Germinal center (tissue), 1 donor: ENCODE measurements at regions not wholly inside any gene's neighbourhood (a gene's known extent, or its start where the extent isn't known, plus 50 kb on each side); places are given as distances from the start of the nearest gene placed in this dataset.

Experiments
- DNase-seq: peaks from one replicate; pipeline ENCODE4 v3.0.0; 2012; ENCODE audit warnings: mixed read lengths, low spot score

DNA sequence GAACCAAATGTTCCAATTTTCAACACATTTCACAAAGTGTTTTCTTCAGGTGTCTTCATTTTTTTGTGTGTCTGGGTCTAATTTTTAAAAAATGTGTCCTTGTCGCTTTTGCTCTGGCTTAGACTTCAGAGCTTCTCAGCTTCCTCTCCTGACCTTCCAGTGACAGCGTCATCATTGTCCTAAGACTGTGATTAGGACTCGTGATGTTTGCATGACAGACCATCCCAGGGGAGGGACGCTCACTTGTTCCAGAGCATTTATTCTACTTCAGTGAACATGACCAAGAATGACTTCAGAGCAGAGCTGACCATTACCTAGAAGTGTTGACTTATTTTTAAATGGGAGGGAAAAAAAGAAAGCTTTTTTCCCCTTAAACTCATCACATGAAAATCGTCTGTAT is 591.9 kb downstream of the IRS1 start:
- no peak for DNase-seq

DNA sequence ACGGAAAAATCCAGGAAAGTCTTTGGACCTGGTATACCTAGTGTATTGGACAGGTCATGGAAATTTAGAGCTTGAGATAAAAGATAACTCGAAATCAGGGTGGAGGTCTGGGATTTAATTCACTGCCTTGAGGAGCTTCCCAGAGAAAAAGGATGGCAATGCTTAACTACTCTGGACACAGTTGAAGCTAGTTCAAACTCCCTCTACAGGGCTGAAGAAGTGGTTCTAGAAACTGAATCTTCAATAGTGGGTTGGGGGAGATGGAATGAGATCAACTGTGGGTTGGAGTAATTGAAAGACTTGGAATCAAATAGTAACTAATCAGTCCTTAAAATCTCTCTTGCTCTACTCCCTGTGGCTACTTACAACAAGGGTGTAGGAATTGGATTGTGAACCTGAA is 600.1 kb downstream of the IRS1 start:
- no peak for DNase-seq

DNA sequence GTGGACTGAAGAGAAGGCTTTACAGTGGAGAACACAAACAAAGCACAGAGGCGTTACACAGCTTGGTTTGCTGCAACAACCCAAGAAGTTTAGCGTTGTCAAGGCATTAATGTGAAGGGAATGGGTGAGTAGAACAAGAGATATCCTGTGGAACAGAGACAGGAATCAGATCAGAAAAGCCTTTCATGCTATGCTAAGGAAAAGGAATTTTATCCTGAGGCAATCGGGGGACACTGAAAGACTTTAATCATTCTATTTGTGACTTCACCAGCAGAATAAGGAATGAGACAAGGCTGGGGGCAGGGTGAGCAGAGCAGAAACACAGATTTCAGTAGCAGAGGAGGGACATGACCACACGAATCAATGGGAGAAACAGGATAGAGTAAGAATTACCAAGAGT is 600.7 kb downstream of the IRS1 start:
- DNase-seq: no peak

DNA sequence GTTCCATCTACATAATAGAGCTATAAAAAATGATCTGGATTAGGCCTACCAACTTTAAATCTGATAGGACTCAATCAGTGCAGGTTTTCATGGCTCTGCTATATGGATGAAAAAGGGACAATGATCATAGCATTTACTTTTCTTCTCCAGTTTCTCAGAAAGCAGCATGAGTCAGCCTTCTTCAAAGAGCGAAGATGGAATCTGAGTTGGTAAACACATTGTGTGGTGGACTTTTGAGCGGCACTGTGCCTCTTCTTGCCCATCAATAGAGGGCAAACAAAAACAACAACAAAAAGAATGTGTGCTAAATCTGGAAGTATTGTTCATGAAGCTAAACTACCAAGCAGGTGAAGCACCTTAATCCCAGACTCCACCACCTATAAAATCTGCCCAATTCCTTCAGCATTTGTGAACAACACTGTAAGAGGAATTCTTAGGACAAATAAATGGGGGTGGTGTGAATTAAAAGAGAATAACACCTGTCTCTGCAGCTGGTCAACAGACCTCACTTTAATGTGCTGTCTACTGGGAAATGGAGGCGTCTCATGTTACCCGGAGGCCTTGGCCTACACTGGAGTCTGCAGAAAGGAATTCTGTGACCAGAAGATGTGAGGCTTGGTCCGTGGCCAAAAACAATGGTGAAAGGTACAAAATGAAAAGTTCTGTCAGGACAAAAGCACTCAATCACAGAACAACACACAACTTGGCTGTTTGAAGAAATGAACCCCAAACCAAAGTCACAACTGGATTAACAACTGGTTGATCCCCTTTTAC is 609.0 kb downstream of the IRS1 start:
- DNase-seq: no peak

DNA sequence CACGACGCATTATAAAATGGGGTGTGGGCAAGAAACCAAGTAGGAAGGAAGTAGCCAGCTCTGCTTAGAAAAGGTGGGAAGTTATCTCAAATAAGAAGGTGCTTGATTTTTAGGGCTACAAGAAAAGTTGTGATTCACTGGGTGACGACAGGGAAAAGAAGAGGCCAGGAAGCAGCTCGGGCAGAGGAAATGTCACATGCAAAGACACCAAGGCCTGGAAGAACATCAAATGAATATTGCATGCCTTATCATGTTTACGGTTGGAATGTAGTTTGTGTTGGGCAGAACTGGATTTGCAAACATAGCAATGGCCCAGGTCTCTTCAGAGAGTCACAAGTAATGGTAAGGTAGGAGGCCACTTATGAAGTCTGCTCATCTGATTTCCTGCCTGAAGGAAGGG is 610.6 kb downstream of the IRS1 start:
- no peak for DNase-seq

DNA sequence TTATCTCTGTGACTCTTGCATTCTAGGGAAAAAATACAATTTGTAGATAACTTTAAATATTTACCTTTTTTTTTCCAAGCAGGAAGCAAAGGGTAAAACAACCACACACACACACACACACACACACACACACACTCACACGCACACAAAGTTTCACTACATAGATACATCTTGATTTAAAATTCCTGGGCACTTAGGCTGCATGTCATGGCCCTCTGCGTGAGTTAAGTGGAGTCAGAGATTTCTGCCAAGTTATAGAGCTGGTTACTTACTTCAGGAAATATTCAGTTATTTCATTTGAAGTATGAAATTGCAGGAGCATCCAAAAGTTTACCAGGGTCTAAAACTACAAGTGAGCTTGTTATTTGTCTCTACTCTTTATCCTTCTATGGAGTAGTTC is 612.0 kb downstream of the IRS1 start:
- DNase-seq: no peak

DNA sequence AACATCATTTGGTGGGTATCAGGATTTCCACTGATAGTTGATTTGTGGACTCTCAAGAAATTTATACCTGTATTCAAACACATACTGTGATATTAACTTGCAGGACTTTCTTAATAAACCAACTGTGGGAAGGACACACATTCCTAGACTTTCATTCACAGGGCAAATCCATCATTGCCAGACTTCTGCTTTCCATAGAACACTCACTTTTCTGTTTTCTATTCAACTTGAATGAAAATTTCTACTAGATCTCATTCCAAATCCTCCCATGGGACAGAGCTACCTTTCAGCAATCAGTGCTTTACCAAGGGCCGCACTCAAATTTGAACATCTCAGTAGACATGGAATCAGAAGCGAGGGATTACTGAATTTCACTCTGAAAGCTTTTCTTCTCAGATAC is 612.5 kb downstream of the IRS1 start:
- DNase-seq: no peak

DNA sequence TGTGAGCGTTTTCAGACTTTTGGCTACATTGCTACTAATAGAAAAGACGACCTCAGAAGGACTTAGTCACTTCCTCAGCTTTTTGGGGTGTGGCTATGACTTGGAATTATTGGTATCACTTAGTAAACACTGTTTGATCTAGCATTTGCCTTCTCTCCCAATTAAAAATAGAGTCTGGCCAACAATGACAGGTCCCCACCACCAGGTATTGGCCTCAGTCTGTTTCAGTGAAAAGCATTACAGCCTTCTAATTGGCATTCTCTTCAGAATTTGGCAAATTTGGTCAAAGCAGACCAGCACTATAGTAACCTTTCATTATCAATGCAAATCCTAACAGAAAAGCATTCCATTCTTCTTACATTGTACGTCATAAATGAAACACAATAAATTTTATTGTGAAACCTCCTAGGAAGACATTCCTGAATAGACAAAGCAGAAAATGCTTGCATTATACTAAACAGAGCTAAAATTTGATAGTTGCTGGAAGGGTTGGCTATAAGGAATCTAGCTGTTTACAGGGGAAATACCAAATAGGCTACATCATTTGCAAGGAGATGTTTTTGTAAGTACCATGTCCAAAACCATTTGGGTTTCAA is 613.9 kb downstream of the IRS1 start:
- DNase-seq: no peak

DNA sequence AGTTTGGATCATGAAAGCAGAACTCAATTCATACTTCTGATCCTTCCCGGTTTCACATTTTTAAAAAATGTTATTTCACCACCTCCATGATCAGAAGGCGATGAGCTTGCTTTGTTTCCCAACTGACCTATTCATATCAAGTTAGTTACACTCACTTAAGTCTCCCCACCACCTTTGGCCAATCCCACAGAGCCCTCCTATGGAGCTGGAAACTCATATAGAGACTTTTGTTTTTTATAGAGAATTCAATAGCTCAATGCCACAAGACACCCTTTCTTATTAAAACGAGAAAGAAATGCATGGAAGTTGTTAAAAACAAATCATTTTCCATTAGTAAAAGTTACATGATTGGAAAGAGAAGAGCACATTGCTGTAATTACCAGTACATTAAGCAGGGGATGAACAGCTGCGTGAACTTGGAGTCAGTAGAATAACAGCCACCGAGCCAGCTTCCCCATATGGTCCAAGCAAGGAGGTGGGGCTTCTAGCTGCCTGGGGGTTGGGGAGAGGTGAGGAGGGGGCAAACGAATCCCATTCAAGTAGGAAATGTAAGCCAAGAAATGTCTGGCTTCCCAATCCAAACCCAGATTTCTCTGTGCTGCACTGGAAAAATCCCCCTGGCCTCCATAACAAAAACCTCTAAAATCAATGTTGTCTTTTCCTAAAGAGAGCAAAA is 614.5 kb downstream of the IRS1 start:
- no peak for DNase-seq

DNA sequence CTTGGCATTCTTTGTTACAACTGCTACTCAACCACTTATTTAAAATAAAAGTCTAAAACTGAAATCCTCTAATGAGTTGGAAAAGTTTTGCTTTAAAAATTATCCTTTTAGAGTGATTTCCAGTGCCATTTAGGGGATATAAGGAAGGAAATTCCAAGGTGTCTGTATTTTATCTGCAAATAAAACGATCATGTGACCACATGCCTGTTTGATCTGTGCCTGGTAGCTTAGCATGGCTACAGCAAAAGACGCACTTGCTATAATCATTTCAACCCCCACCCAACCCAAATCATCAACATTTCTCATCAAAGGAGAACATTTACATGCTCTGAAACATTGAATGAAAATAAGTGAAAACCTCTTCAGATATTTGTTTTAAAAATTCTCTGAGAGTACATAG is 615.1 kb downstream of the IRS1 start:
- DNase-seq: no peak

DNA sequence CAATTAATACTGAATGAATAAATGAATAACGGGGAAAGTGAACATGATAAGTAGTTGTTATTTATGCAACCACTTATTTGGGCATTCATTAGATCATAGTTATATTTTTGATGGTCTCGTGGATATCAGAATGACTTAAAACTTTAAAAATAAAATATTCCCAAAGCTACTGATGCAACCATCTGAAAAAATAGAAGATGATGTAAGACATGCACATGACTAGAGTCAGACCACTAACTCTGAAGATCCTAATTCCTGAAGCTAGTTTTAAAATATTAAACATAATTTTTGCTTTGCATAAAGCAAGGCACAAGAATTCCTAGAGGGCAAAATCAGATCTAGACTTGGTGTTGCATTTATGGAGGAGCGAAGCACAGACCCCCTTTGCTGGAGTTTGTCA is 616.1 kb downstream of the IRS1 start:
- DNase-seq: no peak

DNA sequence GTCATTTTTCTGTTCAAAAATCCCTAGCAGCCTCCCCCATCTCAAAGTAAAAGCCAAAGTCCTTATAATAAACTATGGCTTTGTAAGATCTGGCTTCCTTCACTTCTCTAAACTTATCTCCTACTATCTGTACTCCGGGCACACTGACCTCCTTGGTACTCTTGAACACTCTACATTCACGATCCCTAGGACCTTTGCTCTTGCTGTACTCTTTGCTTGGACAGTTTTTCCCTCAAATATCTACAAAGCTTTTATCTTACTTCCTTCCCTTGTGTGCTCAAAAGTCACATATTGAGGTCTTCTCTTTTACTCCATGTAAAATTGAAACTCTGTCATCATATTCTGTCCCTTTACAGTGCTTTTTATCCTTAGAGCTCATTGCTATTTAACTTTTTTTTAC is 616.6 kb downstream of the IRS1 start:
- no peak for DNase-seq

DNA sequence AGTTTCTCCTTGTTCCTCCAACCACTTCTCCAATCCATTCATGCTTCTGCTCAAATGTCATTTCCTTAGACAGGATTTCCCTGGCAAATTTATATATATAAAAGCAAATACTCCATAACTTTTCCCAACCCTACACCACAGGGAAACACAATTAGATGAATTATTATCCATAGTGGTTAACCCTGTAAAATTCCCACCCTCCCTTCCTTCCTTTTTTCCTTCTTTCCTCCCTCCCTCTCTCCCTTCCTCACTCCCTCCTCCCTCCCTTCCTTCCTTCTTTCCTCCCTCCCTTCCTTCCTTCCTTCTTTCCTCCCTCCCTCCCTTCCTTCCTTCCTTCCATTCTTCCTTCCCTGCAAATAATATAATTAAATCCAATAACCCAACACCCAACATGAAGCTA is 617.7 kb downstream of the IRS1 start:
- no peak for DNase-seq

DNA sequence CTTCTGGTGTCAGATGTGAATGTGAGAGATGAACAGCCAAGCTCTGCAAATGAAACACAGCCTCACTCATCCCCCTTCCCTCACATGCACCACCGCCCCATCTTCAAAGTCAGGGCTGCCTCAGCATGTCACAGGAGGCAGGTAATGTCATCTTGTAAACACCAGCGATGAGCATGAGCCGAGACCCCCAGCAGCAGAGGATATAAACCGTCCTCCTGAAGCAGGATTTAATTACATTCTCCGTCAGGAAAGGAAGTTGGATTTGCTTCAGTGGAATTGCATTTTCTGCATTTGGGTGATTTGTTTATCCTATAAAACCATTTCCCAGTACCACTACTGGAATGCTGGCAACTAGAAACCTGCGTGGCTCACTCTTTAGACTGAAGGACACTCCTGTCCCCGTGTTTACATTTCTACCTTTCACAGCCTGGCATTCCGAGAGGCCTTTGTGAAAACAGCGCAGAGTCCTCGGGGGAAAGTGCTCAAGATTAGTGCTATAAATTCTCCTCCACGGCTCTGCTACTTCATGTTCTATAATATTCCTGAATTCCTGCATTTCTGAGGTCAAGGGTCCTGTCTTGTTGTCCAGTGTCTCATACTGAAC is 619.2 kb downstream of the IRS1 start:
- no peak for DNase-seq

DNA sequence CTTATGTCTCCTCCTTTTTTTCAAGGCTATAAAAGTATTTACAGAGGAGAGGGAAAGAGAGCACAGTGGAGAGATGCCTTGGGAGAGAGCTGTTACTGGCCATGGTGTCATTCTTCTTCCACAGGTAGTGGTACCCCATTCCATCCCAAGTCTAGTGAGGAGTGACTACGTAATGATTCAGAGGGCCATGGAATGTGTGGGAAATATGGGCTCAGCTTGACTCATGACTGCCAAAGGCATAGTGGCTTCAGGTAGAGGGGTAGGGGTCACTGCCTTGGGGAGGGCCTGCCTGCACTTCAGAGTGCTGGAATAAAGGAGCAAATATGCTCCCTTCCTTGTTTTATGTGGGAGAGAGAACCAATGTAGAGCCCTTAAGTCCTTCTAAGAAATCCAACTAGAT is 620.6 kb downstream of the IRS1 start:
- DNase-seq: no peak

DNA sequence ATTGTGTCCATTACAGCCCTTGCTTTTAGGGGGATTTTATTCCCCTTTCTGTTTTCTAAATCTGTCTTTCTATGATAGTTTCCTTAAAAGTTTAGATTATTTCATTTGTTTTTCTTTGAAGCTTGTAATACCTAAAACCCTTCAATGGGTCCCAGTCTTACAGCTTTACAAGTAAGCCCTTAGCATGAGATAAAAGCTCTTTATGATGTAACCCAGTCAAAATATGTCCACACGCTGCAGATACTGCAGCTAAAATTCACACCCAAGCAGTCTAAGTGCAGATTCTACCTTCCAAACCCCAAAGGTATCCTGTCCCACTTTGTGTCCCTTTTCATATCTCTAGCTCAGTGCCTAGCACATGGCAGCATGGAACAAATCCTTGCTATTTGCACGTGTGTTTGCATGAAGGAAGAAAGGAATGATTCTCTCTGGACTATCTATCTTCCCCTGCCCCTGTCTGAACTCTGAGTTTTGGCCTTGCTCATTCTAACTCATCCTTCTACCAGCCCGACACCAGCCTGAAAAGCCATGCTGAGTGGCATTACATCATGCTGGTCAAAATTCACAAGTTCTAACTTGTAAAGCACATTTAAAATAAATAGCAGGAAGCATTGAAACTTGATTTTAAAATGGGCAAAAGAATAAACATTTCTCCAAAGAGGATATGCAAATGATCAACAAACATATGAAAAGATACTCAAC is 623.2 kb downstream of the IRS1 start:
- DNase-seq: no peak

DNA sequence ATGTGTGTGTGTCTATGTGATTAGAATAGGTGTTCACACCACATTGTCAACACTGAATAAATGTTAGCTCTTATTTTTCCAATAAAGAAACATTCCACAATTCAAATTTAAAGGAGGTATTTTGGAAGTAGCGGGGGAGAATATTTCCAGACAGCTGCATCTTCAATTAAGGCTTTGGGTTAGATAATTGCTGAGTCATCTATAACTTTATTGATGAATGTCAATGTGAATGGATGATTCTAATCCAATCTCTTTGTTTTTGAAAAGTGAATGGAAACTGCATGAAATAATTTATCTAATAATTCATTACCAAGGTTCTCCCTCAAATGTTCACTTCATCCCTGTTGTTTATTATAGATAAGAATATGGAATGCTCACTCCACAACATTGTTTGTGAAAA is 625.2 kb downstream of the IRS1 start:
- DNase-seq: no peak

DNA sequence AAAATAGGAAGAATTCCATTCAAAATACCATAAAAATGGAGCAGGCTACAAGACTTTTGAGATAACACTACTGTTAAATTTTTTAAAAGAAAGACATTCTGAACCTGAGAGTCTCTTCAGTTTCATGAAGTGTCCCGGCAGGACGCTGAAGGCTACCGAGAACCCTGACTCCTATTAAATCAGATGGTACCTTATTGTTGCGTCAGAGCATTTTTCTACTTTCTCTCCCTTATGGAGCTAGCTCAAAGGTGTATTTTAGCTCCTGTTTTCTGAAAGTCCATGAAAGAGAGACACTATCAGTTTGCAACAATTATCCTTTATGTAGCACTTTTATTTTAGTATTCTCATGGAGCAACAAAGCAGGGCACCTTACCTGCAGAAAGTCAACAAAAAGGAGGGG is 626.7 kb downstream of the IRS1 start:
- no peak for DNase-seq

DNA sequence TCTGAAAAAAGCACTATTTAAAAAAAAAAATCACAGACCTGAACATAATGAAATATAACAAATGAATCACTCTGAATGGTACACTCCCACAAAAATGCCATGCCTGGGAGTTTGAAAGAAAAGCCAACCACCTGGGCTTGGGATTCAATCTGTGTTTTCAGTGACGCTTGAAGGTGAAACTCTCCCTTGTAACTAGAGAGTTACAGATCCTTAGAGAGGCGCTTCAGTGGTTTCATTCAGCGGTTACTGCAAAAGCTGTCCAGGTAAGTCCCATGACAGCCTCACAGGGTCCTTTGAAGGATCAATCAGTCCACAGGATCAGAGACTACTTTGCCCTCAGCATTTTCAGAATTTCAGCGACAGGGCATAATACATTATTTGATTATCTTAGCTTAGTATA is 627.3 kb downstream of the IRS1 start:
- no peak for DNase-seq

DNA sequence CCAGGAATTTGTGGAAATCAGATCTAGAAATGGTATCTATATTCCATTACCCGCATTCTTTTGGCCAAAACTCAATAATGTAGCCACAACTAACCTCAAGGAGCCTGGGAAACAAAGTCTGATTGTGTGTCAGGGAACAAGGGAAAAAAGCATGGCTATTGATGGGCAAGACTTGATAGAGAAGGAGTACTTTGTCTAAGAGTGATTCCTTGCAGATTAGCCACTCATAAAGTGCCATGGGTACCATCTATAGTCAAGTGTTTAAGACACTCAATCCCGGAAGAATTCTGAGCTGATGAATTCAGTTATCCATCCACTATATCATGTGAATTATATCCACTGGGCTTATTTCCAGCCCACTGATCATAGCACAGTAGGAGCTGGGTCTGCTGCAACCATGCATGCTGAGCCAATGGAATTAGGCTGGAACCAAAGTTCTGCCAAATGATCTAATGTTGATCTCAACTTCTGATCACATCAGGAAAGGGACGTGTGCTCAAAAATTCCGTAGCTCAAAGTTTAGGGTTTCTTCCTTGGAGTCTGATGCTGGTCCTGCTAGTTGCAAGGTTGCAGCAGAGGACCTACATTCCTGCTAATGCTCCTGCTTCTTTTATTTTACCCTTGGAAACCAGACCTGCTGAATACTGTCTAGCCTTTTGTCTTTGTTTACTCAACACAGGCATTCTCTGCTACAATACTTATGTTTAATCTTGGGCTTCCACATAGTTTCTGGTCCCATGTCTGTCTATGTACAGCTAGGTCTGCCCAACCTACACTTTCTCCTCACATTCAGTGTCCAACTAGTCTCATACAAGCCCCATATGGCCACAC is 629.7 kb downstream of the IRS1 start:
- no peak for DNase-seq

DNA sequence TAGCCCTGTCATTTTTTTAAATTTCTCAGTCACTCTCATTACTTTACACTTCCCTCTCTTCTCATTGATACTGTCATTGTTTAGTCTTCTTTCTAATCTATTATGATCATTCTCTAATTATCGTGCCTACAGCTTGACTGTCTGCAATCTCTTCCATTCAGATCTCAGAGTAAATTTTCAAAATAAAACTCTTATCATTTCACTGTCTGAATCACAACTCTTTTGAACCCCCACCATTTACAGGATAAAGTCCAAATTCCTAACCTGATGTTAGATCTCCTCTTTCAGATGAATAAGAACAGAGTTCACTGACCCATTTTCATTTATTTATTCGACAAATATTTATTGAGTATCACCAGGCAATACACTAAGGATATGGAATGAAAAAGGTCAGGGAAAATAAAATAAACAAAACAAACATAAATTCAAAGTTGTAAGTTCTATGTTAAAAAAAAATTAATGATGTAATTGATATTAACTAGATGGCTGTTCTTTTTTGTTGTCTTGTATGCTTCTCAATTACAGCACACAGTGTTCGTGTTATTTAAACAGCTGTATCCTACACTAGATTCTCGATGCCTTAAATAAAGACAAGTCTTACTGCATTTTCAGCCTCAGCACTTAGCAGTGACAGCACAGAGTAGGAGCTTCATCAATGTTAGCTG is 631.0 kb downstream of the IRS1 start:
- DNase-seq: no peak
